ENCODE measurements at regions not wholly inside any gene's neighbourhood (a gene's known extent, or its start where the extent isn't known, plus 50 kb on each side); places are given as distances from the start of the nearest gene placed in this dataset.
"Not testable (repeated sequence)": the region's sequence is repeated elsewhere in the genome, so short reads cannot be mapped to it uniquely, and the experiment has no call there.

GRCh38 chr3:70647823-70648222 is 335.4 kb upstream of the MDFIC2 start:
- Histone ChIP-seq H3K36me3 (ENCODE audit: control insufficient read depth, insufficient read depth, low read length) (no peaks in the 10 kb centered on the region), H3K27me3 (ENCODE audit: control insufficient read depth, insufficient read depth, low read length) (no peaks in the 10 kb centered on the region), H3K9me3 (ENCODE audit: control insufficient read depth, low read depth, low read length) (no peaks in the 10 kb centered on the region), H3K4me3 (ENCODE audit: low read length) (no peak overlapping the region), H3K4me1 (ENCODE audit: control insufficient read depth, insufficient read depth, low read length) (no peaks in the 10 kb centered on the region), H3K27ac (ENCODE audit: low read length) (no peak overlapping the region)
- DNase-seq, result no peak
- no CpG with 5 or more reads among the region's 2 CpGs for WGBS (ENCODE audit: insufficient coverage, low lambda C conversion rate)

GRCh38 chr3:70647094-70647493 is 334.7 kb upstream of the MDFIC2 start:
- Histone ChIP-seq H3K36me3 (ENCODE audit: control insufficient read depth, insufficient read depth, low read length) (no peaks in the 10 kb centered on the region), H3K4me1 (ENCODE audit: control insufficient read depth, insufficient read depth, low read length) (no peaks in the 10 kb centered on the region), H3K4me3 (ENCODE audit: low read length) (no peak overlapping the region), H3K27me3 (ENCODE audit: control insufficient read depth, insufficient read depth, low read length) (no peaks in the 10 kb centered on the region), H3K27ac (ENCODE audit: low read length) (no peak overlapping the region), H3K9me3 (ENCODE audit: control insufficient read depth, low read depth, low read length) (no peaks in the 10 kb centered on the region)
- no peak for DNase-seq
- WGBS (ENCODE audit: insufficient coverage, low lambda C conversion rate), result 100% methylated on average over 2 of the region's 2 CpGs

- Histone ChIP-seq H3K27me3 (ENCODE audit: control insufficient read depth, insufficient read depth, low read length) (no peaks in the 10 kb centered on the region), H3K4me3 (ENCODE audit: low read length) (no peak overlapping the region), H3K27ac (ENCODE audit: low read length) (no peak overlapping the region), H3K9me3 (ENCODE audit: control insufficient read depth, low read depth, low read length) (no peaks in the 10 kb centered on the region), H3K36me3 (ENCODE audit: control insufficient read depth, insufficient read depth, low read length) (no peaks in the 10 kb centered on the region), H3K4me1 (ENCODE audit: control insufficient read depth, insufficient read depth, low read length) (no peaks in the 10 kb centered on the region)
- DNase-seq, result no peak
Measured at GRCh38 chr3:70646635-70647034, 334.2 kb upstream of the MDFIC2 start.

- Histone ChIP-seq H3K27me3 (ENCODE audit: control insufficient read depth, insufficient read depth, low read length) (no peaks in the 10 kb centered on the region), H3K4me1 (ENCODE audit: control insufficient read depth, insufficient read depth, low read length) (no peaks in the 10 kb centered on the region), H3K9me3 (ENCODE audit: control insufficient read depth, low read depth, low read length) (no peaks in the 10 kb centered on the region), H3K4me3 (ENCODE audit: low read length) (no peak overlapping the region), H3K36me3 (ENCODE audit: control insufficient read depth, insufficient read depth, low read length) (no peaks in the 10 kb centered on the region), H3K27ac (ENCODE audit: low read length) (no peak overlapping the region)
- no peak for DNase-seq
Measured at GRCh38 chr3:70640481-70640880, 328.0 kb upstream of the MDFIC2 start.

GRCh38 chr3:70635301-70635700 is 322.9 kb upstream of the MDFIC2 start:
- Histone ChIP-seq H3K9me3 (ENCODE audit: control insufficient read depth, low read depth, low read length) (no peaks in the 10 kb centered on the region), H3K27me3 (ENCODE audit: control insufficient read depth, insufficient read depth, low read length) (no peaks in the 10 kb centered on the region), H3K4me3 (ENCODE audit: low read length) (no peak overlapping the region), H3K27ac (ENCODE audit: low read length) (no peak overlapping the region), H3K4me1 (ENCODE audit: control insufficient read depth, insufficient read depth, low read length) (no peaks in the 10 kb centered on the region), H3K36me3 (ENCODE audit: control insufficient read depth, insufficient read depth, low read length) (no peaks in the 10 kb centered on the region)
- no peak for DNase-seq
- no CpG with 5 or more reads among the region's 2 CpGs for WGBS (ENCODE audit: insufficient coverage, low lambda C conversion rate)

- Histone ChIP-seq H3K27ac (ENCODE audit: low read length) (no peak overlapping the region), H3K27me3 (ENCODE audit: control insufficient read depth, insufficient read depth, low read length) (no peaks in the 10 kb centered on the region), H3K4me1 (ENCODE audit: control insufficient read depth, insufficient read depth, low read length) (no peaks in the 10 kb centered on the region), H3K36me3 (ENCODE audit: control insufficient read depth, insufficient read depth, low read length) (no peaks in the 10 kb centered on the region), H3K9me3 (ENCODE audit: control insufficient read depth, low read depth, low read length) (no peaks in the 10 kb centered on the region), H3K4me3 (ENCODE audit: low read length) (no peak overlapping the region)
- no peak for DNase-seq
- 57% methylated on average over 1 of the region's 4 CpGs for WGBS (ENCODE audit: insufficient coverage, low lambda C conversion rate)
Measured at GRCh38 chr3:70631716-70632307, 319.4 kb upstream of the MDFIC2 start.

- Histone ChIP-seq H3K9me3 (ENCODE audit: control insufficient read depth, low read depth, low read length) (no peaks in the 10 kb centered on the region), H3K36me3 (ENCODE audit: control insufficient read depth, insufficient read depth, low read length) (no peaks in the 10 kb centered on the region), H3K27ac (ENCODE audit: low read length) (no peak overlapping the region), H3K4me1 (ENCODE audit: control insufficient read depth, insufficient read depth, low read length) (no peaks in the 10 kb centered on the region), H3K27me3 (ENCODE audit: control insufficient read depth, insufficient read depth, low read length) (no peaks in the 10 kb centered on the region), H3K4me3 (ENCODE audit: low read length) (no peak overlapping the region)
- no peak for DNase-seq
- no CpG with 5 or more reads among the region's 1 CpG for WGBS (ENCODE audit: insufficient coverage, low lambda C conversion rate)
Measured at GRCh38 chr3:70621451-70621850, 309.0 kb upstream of the MDFIC2 start.

GRCh38 chr3:70620956-70621355 is 308.5 kb upstream of the MDFIC2 start:
- Histone ChIP-seq H3K27ac (ENCODE audit: low read length) (no peak overlapping the region), H3K27me3 (ENCODE audit: control insufficient read depth, insufficient read depth, low read length) (no peaks in the 10 kb centered on the region), H3K4me1 (ENCODE audit: control insufficient read depth, insufficient read depth, low read length) (no peaks in the 10 kb centered on the region), H3K4me3 (ENCODE audit: low read length) (no peak overlapping the region), H3K9me3 (ENCODE audit: control insufficient read depth, low read depth, low read length) (no peaks in the 10 kb centered on the region), H3K36me3 (ENCODE audit: control insufficient read depth, insufficient read depth, low read length) (no peaks in the 10 kb centered on the region)
- no peak for DNase-seq
- 50% methylated on average over 1 of the region's 2 CpGs for WGBS (ENCODE audit: insufficient coverage, low lambda C conversion rate)

- no peaks in the 10 kb centered on the region for H3K36me3 ChIP-seq (ENCODE audit: control insufficient read depth, insufficient read depth, low read length)
- H3K27me3 ChIP-seq (ENCODE audit: control insufficient read depth, insufficient read depth, low read length), result no peaks in the 10 kb centered on the region
- H3K4me1 ChIP-seq (ENCODE audit: control insufficient read depth, insufficient read depth, low read length), result no peaks in the 10 kb centered on the region
- 57% methylated on average over 2 of the region's 2 CpGs for WGBS (ENCODE audit: insufficient coverage, low lambda C conversion rate)
- DNase-seq, result no peak
- no peaks in the 10 kb centered on the region for H3K9me3 ChIP-seq (ENCODE audit: control insufficient read depth, low read depth, low read length)
- no peak overlapping the region for H3K27ac ChIP-seq (ENCODE audit: low read length)
- no peak overlapping the region for H3K4me3 ChIP-seq (ENCODE audit: low read length)
Measured at GRCh38 chr3:70620367-70620766, 307.9 kb upstream of the MDFIC2 start.

GRCh38 chr3:70618151-70618550 is 305.7 kb upstream of the MDFIC2 start:
- H3K9me3 ChIP-seq (ENCODE audit: control insufficient read depth, low read depth, low read length), result no peaks in the 10 kb centered on the region
- H3K36me3 ChIP-seq (ENCODE audit: control insufficient read depth, insufficient read depth, low read length), result no peaks in the 10 kb centered on the region
- 100% methylated on average over 1 of the region's 1 CpG for WGBS (ENCODE audit: insufficient coverage, low lambda C conversion rate)
- no peaks in the 10 kb centered on the region for H3K27me3 ChIP-seq (ENCODE audit: control insufficient read depth, insufficient read depth, low read length)
- H3K4me1 ChIP-seq (ENCODE audit: control insufficient read depth, insufficient read depth, low read length), result no peaks in the 10 kb centered on the region
- H3K27ac ChIP-seq (ENCODE audit: low read length), result no peak overlapping the region
- no peak for DNase-seq
- no peak overlapping the region for H3K4me3 ChIP-seq (ENCODE audit: low read length)

GRCh38 chr3:70617349-70617748 is 304.9 kb upstream of the MDFIC2 start:
- not testable (repeated sequence) for H3K27ac ChIP-seq (ENCODE audit: low read length); H3K9me3 ChIP-seq (ENCODE audit: control insufficient read depth, low read depth, low read length); DNase-seq; H3K27me3 ChIP-seq (ENCODE audit: control insufficient read depth, insufficient read depth, low read length); H3K4me3 ChIP-seq (ENCODE audit: low read length); H3K36me3 ChIP-seq (ENCODE audit: control insufficient read depth, insufficient read depth, low read length); H3K4me1 ChIP-seq (ENCODE audit: control insufficient read depth, insufficient read depth, low read length)
- WGBS (ENCODE audit: insufficient coverage, low lambda C conversion rate), result no CpG with 5 or more reads among the region's 14 CpGs
